ENCODE measurements at regions not wholly inside any gene's neighbourhood (a gene's known extent, or its start where the extent isn't known, plus 50 kb on each side); places are given as distances from the start of the nearest gene placed in this dataset.

DNA sequence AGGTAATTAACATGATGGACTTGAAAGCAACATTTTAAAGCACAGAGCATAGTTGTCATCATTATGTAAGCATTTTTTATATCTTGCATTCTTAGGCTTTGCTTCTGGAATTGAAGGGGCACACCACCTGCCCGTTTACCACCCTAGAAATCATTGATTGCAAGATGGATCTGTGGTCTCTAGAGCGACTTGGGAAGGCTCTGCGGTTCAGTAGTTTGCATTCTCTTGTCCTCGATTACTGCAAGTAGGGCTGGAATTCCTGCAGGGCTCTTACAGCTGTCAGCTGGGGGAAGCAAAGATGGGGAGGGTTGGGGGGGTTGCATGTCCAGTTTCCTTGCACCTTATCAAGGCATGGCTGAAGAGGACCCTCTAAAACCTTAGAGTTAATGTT is 56.7 kb upstream of the RNF7 start:
- Histone ChIP-seq H3K9ac (ENCODE audit: extremely low read depth, low read length, poor library complexity, severe bottlenecking) (no peak overlapping the region), H3K4me1 (ENCODE audit: control insufficient read depth, insufficient read depth, low read length) (no peaks in the 10 kb centered on the region)

GRCh38 chr3:141682007-141682406 is 56.1 kb upstream of the RNF7 start:
- H3K9ac ChIP-seq (ENCODE audit: extremely low read depth, low read length, poor library complexity, severe bottlenecking): no peak overlapping the region
- H3K36me3 ChIP-seq (ENCODE audit: control insufficient read depth, insufficient read depth, low read length): no peaks in the 10 kb centered on the region
- H3K4me3 ChIP-seq (ENCODE audit: low read length): no peak overlapping the region
- Mint-ChIP-seq H3K27ac (no peak overlapping the region), H3K4me3 (no peak overlapping the region), H3K27me3 (ENCODE audit: insufficient read depth) (no peaks in the 10 kb centered on the region), H3K4me1 (peaks cover 7% of the 10 kb centered on the region), H3K9me3 (peaks cover 2% of the 10 kb centered on the region), H3K36me3 (ENCODE audit: low read depth) (no peaks in the 10 kb centered on the region)
- TF ChIP-seq, protein P1, sequence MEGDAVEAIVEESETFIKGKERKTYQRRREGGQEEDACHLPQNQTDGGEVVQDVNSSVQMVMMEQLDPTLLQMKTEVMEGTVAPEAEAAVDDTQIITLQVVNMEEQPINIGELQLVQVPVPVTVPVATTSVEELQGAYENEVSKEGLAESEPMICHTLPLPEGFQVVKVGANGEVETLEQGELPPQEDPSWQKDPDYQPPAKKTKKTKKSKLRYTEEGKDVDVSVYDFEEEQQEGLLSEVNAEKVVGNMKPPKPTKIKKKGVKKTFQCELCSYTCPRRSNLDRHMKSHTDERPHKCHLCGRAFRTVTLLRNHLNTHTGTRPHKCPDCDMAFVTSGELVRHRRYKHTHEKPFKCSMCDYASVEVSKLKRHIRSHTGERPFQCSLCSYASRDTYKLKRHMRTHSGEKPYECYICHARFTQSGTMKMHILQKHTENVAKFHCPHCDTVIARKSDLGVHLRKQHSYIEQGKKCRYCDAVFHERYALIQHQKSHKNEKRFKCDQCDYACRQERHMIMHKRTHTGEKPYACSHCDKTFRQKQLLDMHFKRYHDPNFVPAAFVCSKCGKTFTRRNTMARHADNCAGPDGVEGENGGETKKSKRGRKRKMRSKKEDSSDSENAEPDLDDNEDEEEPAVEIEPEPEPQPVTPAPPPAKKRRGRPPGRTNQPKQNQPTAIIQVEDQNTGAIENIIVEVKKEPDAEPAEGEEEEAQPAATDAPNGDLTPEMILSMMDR (conservative IDR thresholded peaks at IDR 0.05): no peak
- 85 to 93% methylated on average over 3 of the region's 3 CpGs for WGBS, 2 experiments (ENCODE audit: insufficient coverage in 1 of 2, insufficient read length in 1 of 2)
- H3K27ac ChIP-seq (ENCODE audit: low read depth, low read length): no peak overlapping the region
- H3K9me3 ChIP-seq (ENCODE audit: control insufficient read depth, low read length): no peaks in the 10 kb centered on the region
- no peak for DNase-seq
- no peaks in the 10 kb centered on the region for H3K4me1 ChIP-seq (ENCODE audit: control insufficient read depth, insufficient read depth, low read length)
- H3K27me3 ChIP-seq (ENCODE audit: control insufficient read depth, insufficient read depth, low read length, poor library complexity, severe bottlenecking): no peaks in the 10 kb centered on the region

More for the DNA sequence above, 56.7 kb upstream of the RNF7 start:
- DNase-seq: no peak
- Histone ChIP-seq H3K36me3 (ENCODE audit: control insufficient read depth, insufficient read depth, low read length) (no peaks in the 10 kb centered on the region), H3K27me3 (ENCODE audit: control insufficient read depth, insufficient read depth, low read length, poor library complexity, severe bottlenecking) (no peaks in the 10 kb centered on the region), H3K27ac (ENCODE audit: low read depth, low read length) (no peak overlapping the region), H3K9me3 (ENCODE audit: control insufficient read depth, low read length) (no peaks in the 10 kb centered on the region), H3K4me3 (ENCODE audit: low read length) (no peak overlapping the region)
- H3K4me3 Mint-ChIP-seq: no peak overlapping the region
- peaks cover 2% of the 10 kb centered on the region for H3K9me3 Mint-ChIP-seq
- no peaks in the 10 kb centered on the region for H3K36me3 Mint-ChIP-seq (ENCODE audit: low read depth)
- H3K4me1 Mint-ChIP-seq: peaks cover 7% of the 10 kb centered on the region
- 77% methylated on average over 4 of the region's 4 CpGs; no CpG with 5 or more reads in 1 of the 2 experiments for WGBS, 2 experiments (ENCODE audit: insufficient coverage in 1 of 2, insufficient read length in 1 of 2)
- TF ChIP-seq, protein P1 (conservative IDR thresholded peaks at IDR 0.05): no peak
- H3K27me3 Mint-ChIP-seq (ENCODE audit: insufficient read depth): no peaks in the 10 kb centered on the region
- H3K27ac Mint-ChIP-seq: no peak overlapping the region

GRCh38 chr3:141682921-141683320 is 55.2 kb upstream of the RNF7 start:
- Histone ChIP-seq H3K4me1 (ENCODE audit: control insufficient read depth, insufficient read depth, low read length) (no peaks in the 10 kb centered on the region), H3K9ac (ENCODE audit: extremely low read depth, low read length, poor library complexity, severe bottlenecking) (no peak overlapping the region), H3K9me3 (ENCODE audit: control insufficient read depth, low read length) (no peaks in the 10 kb centered on the region), H3K27me3 (ENCODE audit: control insufficient read depth, insufficient read depth, low read length, poor library complexity, severe bottlenecking) (no peaks in the 10 kb centered on the region), H3K4me3 (ENCODE audit: low read length) (no peak overlapping the region), H3K27ac (ENCODE audit: low read depth, low read length) (no peak overlapping the region), H3K36me3 (ENCODE audit: control insufficient read depth, insufficient read depth, low read length) (no peaks in the 10 kb centered on the region)
- peaks cover 2% of the 10 kb centered on the region for H3K9me3 Mint-ChIP-seq
- peaks cover 7% of the 10 kb centered on the region for H3K4me1 Mint-ChIP-seq
- TF ChIP-seq, protein P1 (conservative IDR thresholded peaks at IDR 0.05): no peak
- 89 to 97% methylated on average over 8 to 9 of the region's 9 CpGs for WGBS, 2 experiments (ENCODE audit: insufficient coverage in 1 of 2, insufficient read length in 1 of 2)
- H3K27me3 Mint-ChIP-seq (ENCODE audit: insufficient read depth): no peaks in the 10 kb centered on the region
- no peak for DNase-seq
- no peaks in the 10 kb centered on the region for H3K36me3 Mint-ChIP-seq (ENCODE audit: low read depth)
- no peak overlapping the region for H3K4me3 Mint-ChIP-seq
- no peak overlapping the region for H3K27ac Mint-ChIP-seq

All from endodermal cell (in vitro differentiated cells).